ENCODE measurements at regions not wholly inside any gene's neighbourhood (a gene's known extent, or its start where the extent isn't known, plus 50 kb on each side); places are given as distances from the start of the nearest gene placed in this dataset.
"Not testable (repeated sequence)": the region's sequence is repeated elsewhere in the genome, so short reads cannot be mapped to it uniquely, and the experiment has no call there.

DNA sequence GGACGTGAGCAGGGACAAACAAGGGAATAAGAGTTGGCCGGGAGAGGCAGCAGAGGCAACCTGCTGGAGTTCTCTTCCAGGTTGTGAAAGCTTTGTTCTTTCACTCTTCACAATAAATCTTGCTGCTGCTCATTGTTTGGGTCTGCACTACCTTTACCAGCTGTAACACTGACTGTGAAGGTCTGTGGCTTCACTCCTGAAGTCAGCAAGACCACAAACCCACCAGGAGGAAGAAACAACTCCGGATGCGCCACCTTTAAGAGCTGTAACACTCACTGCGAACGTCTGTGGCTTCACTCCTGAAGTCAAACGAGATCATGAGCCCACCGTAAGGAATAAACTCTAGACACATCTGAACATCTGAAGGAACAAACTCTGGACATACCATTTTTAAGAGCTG is 186.5 kb upstream of the NDN start:
- not testable (repeated sequence) for TF ChIP-seq CTCF (conservative IDR thresholded peaks at IDR 0.05); EZH2 (IDR thresholded peaks at IDR 0.05; ENCODE audit: low read depth)

Measured in PC-9 (cell line).